H1 (cell line): ENCODE measurements at regions not wholly inside any gene's neighbourhood (a gene's known extent, or its start where the extent isn't known, plus 50 kb on each side); places are given as distances from the start of the nearest gene placed in this dataset.
"Not testable (repeated sequence)": the region's sequence is repeated elsewhere in the genome, so short reads cannot be mapped to it uniquely, and the experiment has no call there.

Experiments used
- CTCF ChIA-PET: fragments of 300-600 bp; sonication (Branson Sonifier 250); formaldehyde crosslinking; loops from one replicate; lab custom pipeline; 2021; ENCODE audit not compliant: partially characterized antibody; lab: Charles Lee
- POLR2A ChIA-PET: fragments of 300-600 bp; sonication (Branson Sonifier 250); formaldehyde crosslinking; loops from one replicate; lab custom pipeline; 2021; ENCODE audit warnings: inconsistent platforms; ENCODE audit not compliant: partially characterized antibody; lab: Charles Lee
- DNase-seq, 2 experiments: peaks; one replicate each; pipeline versions ENCODE4 v3.0.0 to v3.0.0-alpha.2; 2010 to 2022; ENCODE audit warnings: low spot score in 2 of 2, low read depth in 1 of 2, mixed read lengths in 1 of 2
- FAIRE-seq: peaks from 2 replicates; lab custom pipeline; 2011; peaks lifted over from hg19 to GRCh38; lab: Jason Lieb, UNC
- H2AFZ ChIP-seq: 2 replicates; pipeline ENCODE4 v1.8.1; 2012; ENCODE audit warnings: low read length, inconsistent platforms
- H2AK5ac ChIP-seq: 2 replicates; pipeline ENCODE4 v1.6.1; 2013; ENCODE audit warnings: low read depth, low read length
- H2BK120ac ChIP-seq: replicated peaks from 2 replicates; pipeline ENCODE3; 2013; ENCODE audit warnings: low read depth, low read length, inconsistent platforms
- H2BK12ac ChIP-seq: 2 replicates; pipeline ENCODE4 v1.6.1; 2013; ENCODE audit warnings: low read depth, low read length
- H2BK15ac ChIP-seq: 2 replicates; pipeline ENCODE4 v1.6.1; 2013; ENCODE audit warnings: low read length
- H2BK20ac ChIP-seq: 2 replicates; pipeline ENCODE4 v1.6.1; 2013; ENCODE audit warnings: low read length
- H2BK5ac ChIP-seq: 2 replicates; pipeline ENCODE4 v1.6.1; 2013; ENCODE audit warnings: low read depth, low read length
- H3K14ac ChIP-seq: 2 replicates; pipeline ENCODE4 v1.6.1; 2013; ENCODE audit warnings: inconsistent platforms; ENCODE audit not compliant: insufficient read length
- H3K18ac ChIP-seq: 2 replicates; pipeline ENCODE4 v1.6.1; 2013; ENCODE audit warnings: low read length; ENCODE audit errors: extremely low read depth
- H3K23ac ChIP-seq: 2 replicates; pipeline ENCODE4 v1.6.1; 2013; ENCODE audit warnings: inconsistent platforms; ENCODE audit not compliant: insufficient read length
- H3K23me2 ChIP-seq: 2 replicates; pipeline ENCODE4 v1.6.1; 2013; ENCODE audit warnings: low read depth, low read length
- H3K27ac ChIP-seq: 2 replicates; pipeline ENCODE4 v1.6.1; 2011; ENCODE audit warnings: low read depth, low read length, inconsistent platforms
- H3K27me3 ChIP-seq, 4 experiments: replicated peaks in 1 of 4; 1 replicate in 1 of 4; 2 replicates in 3 of 4; pipeline versions ENCODE4 v1.6.1 to v1.8.1; 2011 to 2013; ENCODE audit warnings: low read length in 3 of 4, mild to moderate bottlenecking in 3 of 4, inconsistent platforms in 2 of 4, mixed read lengths in 2 of 4, moderate library complexity in 1 of 4; ENCODE audit not compliant: control insufficient read depth in 3 of 4, insufficient read depth in 3 of 4; ENCODE audit errors: extremely low read depth in 1 of 4
- H3K36me3 ChIP-seq, 4 experiments: 2 replicates each; pipeline versions ENCODE4 v1.6.1 to v1.8.1; 2011 to 2013; ENCODE audit warnings: mild to moderate bottlenecking in 4 of 4, low read length in 3 of 4, moderate library complexity in 2 of 4, control low read depth in 1 of 4, inconsistent platforms in 1 of 4; ENCODE audit not compliant: insufficient read depth in 4 of 4, control insufficient read depth in 2 of 4
- H3K4ac ChIP-seq: replicated peaks from 2 replicates; pipeline ENCODE3; 2013; ENCODE audit warnings: low read length, low read depth, mixed read lengths, inconsistent platforms; ENCODE audit not compliant: insufficient read length
- H3K4me1 ChIP-seq, 4 experiments: replicated peaks in 1 of 4; 1 replicate in 1 of 4; 2 replicates in 3 of 4; pipeline versions ENCODE4 v1.6.1 to v1.8.1; 2011 to 2013; ENCODE audit warnings: low read length in 3 of 4, inconsistent platforms in 2 of 4, mixed read lengths in 1 of 4; ENCODE audit not compliant: insufficient read depth in 4 of 4, control insufficient read depth in 3 of 4
- H3K4me2 ChIP-seq, 2 experiments: 2 replicates each; pipeline versions ENCODE4 v1.6.1 to v1.8.1; 2011 to 2013; ENCODE audit warnings: low read depth in 2 of 2, low read length in 2 of 2, control low read depth in 1 of 2, inconsistent platforms in 1 of 2, mild to moderate bottlenecking in 1 of 2; ENCODE audit not compliant: insufficient read depth in 1 of 2
- H3K4me3 ChIP-seq, 4 experiments: fragments of 200-600, 300-600 bp in 1 of 4; sonication (generic), shearing (Covaris generic), sonication (Bioruptor Twin) in 1 of 4; 2 replicates each; pipeline versions ENCODE4 v1.5.1 to v1.8.1; 2011 to 2016; ENCODE audit warnings: low read length in 4 of 4, low read depth in 3 of 4, control low read depth in 2 of 4, inconsistent platforms in 2 of 4, mild to moderate bottlenecking in 2 of 4, mixed read lengths in 1 of 4, moderate library complexity in 1 of 4; ENCODE audit not compliant: insufficient read depth in 2 of 4; ENCODE audit errors: extremely low read depth in 1 of 4
- H3K56ac ChIP-seq: replicated peaks from 2 replicates; pipeline ENCODE3; 2013; ENCODE audit warnings: low read depth, mild to moderate bottlenecking, mixed read lengths, low read length, inconsistent platforms; ENCODE audit not compliant: insufficient read length
- H3K79me1 ChIP-seq: 2 replicates; pipeline ENCODE4 v1.6.1; 2013; ENCODE audit warnings: low read depth, low read length, control low read depth
- H3K79me2 ChIP-seq, 2 experiments: 2 replicates each; pipeline versions ENCODE4 v1.6.1 to v1.8.1; 2012 to 2013; ENCODE audit warnings: low read length in 2 of 2, mild to moderate bottlenecking in 2 of 2, inconsistent platforms in 1 of 2; ENCODE audit not compliant: insufficient read depth in 2 of 2, control insufficient read depth in 1 of 2
- H3K9ac ChIP-seq, 4 experiments: replicated peaks in 1 of 4; 1 replicate in 1 of 4; 2 replicates in 3 of 4; pipeline versions ENCODE4 v1.6.1 to v1.8.1; 2011 to 2013; ENCODE audit warnings: low read depth in 3 of 4, low read length in 3 of 4, control low read depth in 2 of 4, mild to moderate bottlenecking in 2 of 4, moderate library complexity in 2 of 4, inconsistent platforms in 1 of 4; ENCODE audit errors: extremely low read depth in 1 of 4
- H3K9me3 ChIP-seq, 2 experiments: 2 replicates each; pipeline versions ENCODE4 v1.6.1 to v1.8.1; 2012 to 2013; ENCODE audit warnings: mild to moderate bottlenecking in 2 of 2, moderate library complexity in 2 of 2, control low read depth in 1 of 2, inconsistent platforms in 1 of 2, low read depth in 1 of 2, low read length in 1 of 2, mixed read lengths in 1 of 2; ENCODE audit not compliant: insufficient read depth in 2 of 2
- H4K20me1 ChIP-seq, 2 experiments: replicated peaks in 1 of 2; 2 replicates each; pipeline versions ENCODE3 to v1.8.1; 2011 to 2013; ENCODE audit warnings: inconsistent platforms in 2 of 2, low read length in 2 of 2, mild to moderate bottlenecking in 1 of 2; ENCODE audit not compliant: insufficient read depth in 2 of 2, control insufficient read depth in 1 of 2
- H4K5ac ChIP-seq: 2 replicates; pipeline ENCODE4 v1.6.1; 2013; ENCODE audit warnings: low read length, low read depth, mixed read lengths, inconsistent platforms; ENCODE audit not compliant: insufficient read length
- H4K8ac ChIP-seq: 2 replicates; pipeline ENCODE4 v1.8.0; 2013; ENCODE audit warnings: mild to moderate bottlenecking, moderate library complexity, low read length, inconsistent platforms; ENCODE audit not compliant: insufficient read depth; ENCODE audit errors: extremely low read depth
- H4K91ac ChIP-seq: replicated peaks from 2 replicates; pipeline ENCODE3; 2013; ENCODE audit warnings: low read length, mixed read lengths, inconsistent platforms; ENCODE audit not compliant: insufficient read length
- WGBS, 2 experiments: shearing (Covaris generic) in 1 of 2; methylation state at CpG; one replicate each; pipeline versions ENCODE4 v1.1.6 to v1.1.7; 2013 to 2015; ENCODE audit warnings: low lambda C conversion rate in 2 of 2, mixed read lengths in 2 of 2, inconsistent platforms in 1 of 2, low coverage in 1 of 2, missing lambda C conversion rate in 1 of 2; ENCODE audit not compliant: insufficient replicate concordance in 2 of 2, insufficient coverage in 1 of 2, insufficient read length in 1 of 2; ENCODE audit errors: extremely low coverage in 1 of 2, missing lambda C conversion rate in 1 of 2; 5-methylcytosine and 5-hydroxymethylcytosine counted together

GRCh38 chr10:65053831-65054351 is 1532.7 kb downstream of the REEP3 start:
- H4K8ac ChIP-seq: 0 out of 2 replicates have a peak overlapping the region, but pooled peaks have one; percentile 25
- H3K9me3 ChIP-seq: peaks cover 0 to 23% of the 10 kb centered on the region in 2 experiments; a peak in 1 of 4 replicates
- H3K27ac ChIP-seq, H4K91ac ChIP-seq, H3K23ac ChIP-seq, H3K4me1 ChIP-seq, H3K4me2 ChIP-seq, H3K23me2 ChIP-seq, H3K4me3 ChIP-seq, H3K36me3 ChIP-seq, H2AK5ac ChIP-seq, H4K5ac ChIP-seq, H4K20me1 ChIP-seq, DNase-seq, H3K18ac ChIP-seq, H2AFZ ChIP-seq, H3K9ac ChIP-seq, FAIRE-seq, POLR2A ChIA-PET, H3K79me2 ChIP-seq, H2BK12ac ChIP-seq, H3K56ac ChIP-seq, H3K14ac ChIP-seq, H3K79me1 ChIP-seq, H3K4ac ChIP-seq, H2BK120ac ChIP-seq, H3K27me3 ChIP-seq, H2BK5ac ChIP-seq, H2BK15ac ChIP-seq, H2BK20ac ChIP-seq: not testable (repeated sequence)
- CTCF ChIA-PET: interaction anchor here (0.8 kb wide), 1 partner anchor 951 kb away, joined by 3 read pairs; no protein-coding TSS in a partner anchor
- WGBS, 2 experiments: 90% methylated on average over 2 of the region's 46 CpGs; no CpG with 5 or more reads in 1 of the 2 experiments

GRCh38 chr10:65054701-65055100 is 1533.5 kb downstream of the REEP3 start:
- H2AK5ac ChIP-seq, H4K8ac ChIP-seq, H3K4me3 ChIP-seq, H4K91ac ChIP-seq, POLR2A ChIA-PET, H2AFZ ChIP-seq, H3K23me2 ChIP-seq, H3K27ac ChIP-seq, H3K4me2 ChIP-seq, H3K79me1 ChIP-seq, H4K20me1 ChIP-seq, DNase-seq, H4K5ac ChIP-seq, H3K4me1 ChIP-seq, H2BK120ac ChIP-seq, H3K18ac ChIP-seq, H2BK12ac ChIP-seq, H3K23ac ChIP-seq, H3K4ac ChIP-seq, H3K56ac ChIP-seq, FAIRE-seq, H2BK5ac ChIP-seq, H3K9ac ChIP-seq, H3K36me3 ChIP-seq, H2BK15ac ChIP-seq, H3K79me2 ChIP-seq, H3K27me3 ChIP-seq, H3K14ac ChIP-seq, H2BK20ac ChIP-seq: not testable (repeated sequence)
- CTCF ChIA-PET: interaction anchor here (0.7 kb wide), 1 partner anchor 43 kb away, joined by 4 read pairs; no protein-coding TSS in a partner anchor
- peaks cover 0 to 23% of the 10 kb centered on the region in 2 experiments; a peak in 1 of 4 replicates for H3K9me3 ChIP-seq
- 90% methylated on average over 12 of the region's 12 CpGs; no CpG with 5 or more reads in 1 of the 2 experiments for WGBS, 2 experiments
